GM21825 (cell line): ENCODE measurements at regions not wholly inside any gene's neighbourhood (a gene's known extent, or its start where the extent isn't known, plus 50 kb on each side); places are given as distances from the start of the nearest gene placed in this dataset.
"Not testable (repeated sequence)": the region's sequence is repeated elsewhere in the genome, so short reads cannot be mapped to it uniquely, and the experiment has no call there.

Experiments
- ATAC-seq: cut with Tn5 transposase; IDR thresholded peaks from one replicate; pipeline ENCODE4 v1.9.1; 2021; ENCODE audit warnings: mild to moderate bottlenecking, moderate library complexity; ENCODE audit not compliant: unreplicated experiment

DNA sequence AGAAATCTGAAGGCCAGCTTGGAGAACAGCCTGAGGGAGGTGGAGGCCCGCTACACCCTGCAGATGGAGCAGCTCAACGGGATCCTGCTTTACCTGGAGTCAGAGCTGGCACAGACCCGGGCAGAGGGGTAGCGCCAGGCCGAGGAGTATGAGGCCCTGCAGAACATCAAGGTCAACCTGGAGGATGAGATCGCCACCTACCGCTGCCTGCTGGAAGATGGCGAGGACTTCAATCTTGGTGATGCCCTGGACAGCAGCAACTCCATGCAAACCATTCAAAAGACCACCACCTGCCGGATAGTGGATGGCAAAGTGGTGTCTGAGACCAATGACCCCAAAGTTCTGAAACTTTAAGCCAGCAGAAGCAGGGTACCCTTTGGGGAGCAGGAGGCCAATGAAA lies 318.4 kb downstream of the ZFHX3 start:
- ATAC-seq, result not testable (repeated sequence)

DNA sequence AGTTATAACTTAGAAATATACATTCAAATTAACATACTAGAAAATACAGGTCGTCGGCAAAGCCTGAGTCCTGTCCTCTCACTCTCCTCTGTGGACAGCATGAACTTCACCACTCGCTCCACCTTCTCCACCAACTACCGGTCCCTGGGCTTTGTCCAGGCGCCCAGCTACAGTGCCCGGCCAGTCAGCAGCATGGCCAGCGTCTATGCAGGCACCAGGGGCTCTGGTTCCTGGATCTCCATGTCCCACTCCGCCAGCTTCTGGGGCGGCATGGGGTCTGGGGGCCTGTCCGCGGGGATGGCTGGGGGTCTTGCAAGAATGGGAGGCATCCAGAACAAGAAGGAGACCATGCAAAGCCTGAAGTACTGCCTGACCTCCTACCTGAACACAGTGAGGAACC lies 319.4 kb downstream of the ZFHX3 start:
- no peak for ATAC-seq

DNA sequence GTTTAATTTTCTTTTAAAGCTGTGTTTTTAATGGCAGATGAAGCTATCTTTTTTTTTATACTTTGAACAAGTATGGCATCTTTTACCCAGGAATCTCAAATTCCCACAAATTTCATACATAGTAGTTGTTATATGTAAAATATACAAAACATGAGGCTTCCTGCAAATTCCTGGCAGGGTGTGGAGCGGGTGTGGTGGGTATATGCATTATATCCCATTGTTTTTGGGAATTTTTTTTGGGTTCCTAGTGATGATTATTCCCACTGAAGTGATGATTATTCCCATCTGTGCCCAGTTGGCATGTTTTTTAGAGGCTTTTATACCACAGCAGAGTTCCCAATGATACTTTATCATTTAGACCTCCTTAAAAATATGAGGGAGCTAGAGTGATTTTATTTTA lies 320.4 kb downstream of the ZFHX3 start:
- no peak for ATAC-seq

DNA sequence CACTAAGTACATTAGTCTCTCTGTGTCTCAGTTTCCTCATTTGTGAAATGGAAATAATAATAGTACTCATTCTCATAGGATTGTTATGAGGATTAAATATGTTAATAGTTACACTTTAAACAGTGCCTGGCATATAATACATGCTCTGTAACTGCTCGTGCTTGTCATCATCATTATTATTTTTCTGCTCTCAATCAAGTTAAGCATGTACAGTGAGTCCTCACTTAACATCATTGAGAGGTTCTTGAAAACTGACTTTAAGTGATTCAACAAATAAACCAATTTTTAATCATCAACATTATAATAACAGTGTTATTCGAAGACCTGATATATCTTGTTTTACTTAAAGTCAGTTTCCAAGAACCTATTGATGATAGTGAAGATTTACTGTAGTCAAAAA lies 322.3 kb downstream of the ZFHX3 start:
- ATAC-seq, result no peak

DNA sequence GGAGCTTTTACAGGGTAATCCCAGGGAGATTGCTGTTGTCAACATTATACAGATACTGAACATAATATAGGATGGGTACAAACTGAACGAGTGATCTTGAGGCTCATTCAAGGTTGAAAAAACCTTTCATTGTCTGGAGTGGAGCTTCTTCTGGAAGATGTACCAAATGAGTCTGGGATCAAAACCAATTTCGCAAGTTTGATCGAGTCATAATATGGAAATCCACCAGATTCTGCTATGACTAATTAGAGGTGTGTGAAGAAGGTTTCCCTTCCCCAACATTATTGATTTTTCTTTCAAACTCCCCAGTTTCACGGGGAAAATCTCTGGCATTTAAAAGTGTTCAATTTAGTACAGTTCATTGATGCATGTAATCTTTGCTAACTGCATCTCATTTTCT lies 324.1 kb downstream of the ZFHX3 start:
- ATAC-seq, result no peak

DNA sequence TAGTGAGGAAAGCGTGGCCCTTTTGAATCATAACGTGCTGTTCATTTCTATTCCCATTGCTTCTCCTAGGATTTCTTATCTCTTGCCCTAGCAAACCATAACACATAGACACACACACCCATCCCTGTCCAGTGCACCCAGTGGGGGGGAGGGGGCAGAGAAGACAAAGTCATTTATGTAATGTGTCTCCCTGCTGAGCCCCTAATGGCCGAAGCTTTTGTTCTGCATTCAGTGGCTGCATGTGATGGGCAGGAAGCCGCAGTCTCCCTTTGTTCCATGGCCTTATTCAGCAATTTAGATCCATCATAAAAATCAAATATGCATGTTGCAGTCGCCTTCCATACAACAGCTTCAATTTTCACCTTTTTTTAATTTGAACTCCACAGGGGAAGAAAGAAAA lies 325.4 kb downstream of the ZFHX3 start:
- ATAC-seq, result no peak

DNA sequence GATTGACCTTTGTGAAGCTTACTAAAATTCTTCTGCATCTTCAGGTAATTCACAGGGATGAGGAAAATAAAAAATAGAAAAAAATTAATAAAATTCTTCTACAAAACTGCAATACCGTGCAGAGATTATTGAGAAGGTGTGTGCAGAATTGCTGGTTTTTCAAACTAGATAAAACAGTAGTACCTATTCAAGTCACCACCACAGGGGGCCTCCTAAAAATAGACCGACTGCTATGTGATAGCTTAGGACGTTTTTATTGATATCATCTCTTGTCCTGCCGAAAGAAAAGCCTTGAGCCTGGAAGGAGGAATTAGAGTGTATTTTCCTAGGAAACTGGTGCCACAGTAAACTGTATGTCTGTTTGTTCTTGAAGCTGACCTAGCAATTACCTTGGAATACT lies 325.9 kb downstream of the ZFHX3 start:
- ATAC-seq, result no peak

DNA sequence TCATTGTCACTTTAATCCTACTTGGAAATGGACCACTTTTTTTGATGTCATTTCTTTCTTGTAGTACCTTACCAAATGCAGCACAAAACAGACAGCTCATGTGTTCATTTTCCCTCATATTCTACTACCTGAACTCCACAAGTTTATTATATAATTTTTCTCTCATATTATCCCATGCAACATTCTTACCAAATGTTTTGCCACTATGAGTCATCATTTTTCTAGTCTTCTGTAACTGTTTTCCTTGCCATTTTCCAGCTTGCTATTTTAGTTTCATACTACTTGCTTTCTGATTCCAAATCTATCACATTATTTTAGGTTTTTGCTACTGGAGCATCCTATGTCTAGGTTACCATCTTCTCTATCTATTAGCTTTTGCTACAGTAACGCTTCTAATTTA lies 332.7 kb downstream of the ZFHX3 start:
- ATAC-seq, result no peak

DNA sequence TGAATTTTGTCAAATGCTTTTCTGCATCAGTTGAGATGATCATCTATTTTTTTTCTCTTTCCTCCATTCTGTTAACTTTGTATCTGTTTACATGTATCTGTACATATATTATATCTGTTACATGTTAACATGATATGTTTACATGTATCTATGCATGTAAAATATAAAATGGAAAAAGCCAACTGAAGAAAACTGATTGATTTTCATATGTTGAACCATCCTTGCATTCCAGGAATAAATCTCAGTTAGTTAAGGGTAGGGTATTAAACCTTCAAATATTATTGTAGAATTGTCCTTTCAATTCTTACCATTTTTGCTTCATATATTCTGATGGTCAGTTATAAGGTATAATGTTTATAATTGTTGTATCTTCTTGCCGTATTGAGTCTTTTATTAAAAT lies 336.1 kb downstream of the ZFHX3 start:
- no peak for ATAC-seq

DNA sequence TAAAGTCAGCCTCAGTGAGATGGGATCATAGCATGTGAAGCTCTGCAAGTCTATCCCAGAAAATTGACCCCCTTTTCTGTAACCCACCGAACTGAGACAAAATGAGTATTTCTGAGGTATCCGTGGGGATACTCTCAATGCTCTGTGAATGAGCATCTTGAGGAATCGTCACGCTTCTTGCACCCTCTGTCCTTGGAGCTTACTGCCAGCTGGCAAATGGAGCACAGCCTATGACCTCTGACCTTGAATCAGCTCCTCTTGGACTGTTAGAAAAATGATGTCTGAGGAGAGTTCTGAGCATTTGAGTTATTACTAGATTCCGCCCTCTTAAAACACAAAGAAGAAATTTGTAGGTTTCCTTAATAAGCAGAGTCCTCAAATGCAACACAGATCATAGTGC lies 342.1 kb downstream of the ZFHX3 start:
- no peak for ATAC-seq

DNA sequence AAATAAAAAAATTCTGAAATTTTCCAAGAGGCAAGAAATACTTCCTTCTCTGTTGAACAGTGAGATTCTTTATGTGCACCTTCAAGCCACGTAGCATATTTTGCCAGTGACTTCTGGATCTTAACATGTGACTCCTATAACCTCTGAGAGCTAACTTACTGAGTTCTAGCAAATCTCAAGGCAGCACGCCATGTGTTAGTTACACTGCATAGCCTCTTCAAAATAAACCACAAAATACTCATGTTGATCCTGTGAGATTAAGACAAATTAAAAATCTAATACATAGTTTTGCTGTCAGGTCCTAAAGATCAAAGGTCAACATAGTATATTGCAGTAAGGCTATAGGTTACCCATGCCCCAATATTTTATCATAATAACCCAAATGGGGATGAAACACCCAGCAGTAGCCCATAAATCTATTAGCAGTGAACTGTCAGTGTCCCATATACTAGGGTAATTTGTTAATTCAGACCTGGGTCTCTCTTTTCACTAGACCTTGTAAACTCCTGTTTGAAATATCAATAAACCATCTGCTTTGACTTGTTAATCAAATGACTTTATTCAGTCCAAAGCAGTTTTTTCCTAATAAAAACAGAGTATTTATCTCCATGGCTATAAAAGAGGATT lies 343.1 kb downstream of the ZFHX3 start:
- no peak for ATAC-seq

DNA sequence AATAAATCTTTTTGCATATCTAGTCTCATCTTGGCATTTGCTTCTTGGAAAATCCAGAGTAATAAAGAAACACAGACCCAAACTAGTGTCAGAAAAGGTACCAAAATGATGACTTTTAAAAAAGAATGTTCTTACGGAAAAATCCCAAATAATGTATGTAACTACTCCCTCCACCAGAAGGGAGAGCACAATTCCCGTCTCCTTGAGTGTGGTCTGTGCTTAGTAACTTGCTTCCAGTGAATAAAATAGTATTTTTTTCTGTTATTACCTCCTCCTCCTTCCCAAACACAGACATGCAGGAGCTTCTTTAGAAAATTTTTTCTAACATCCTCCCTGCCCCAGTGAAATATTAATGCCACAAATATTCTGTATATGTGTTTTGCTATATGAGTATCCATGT lies 358.1 kb downstream of the ZFHX3 start:
- ATAC-seq, result no peak

DNA sequence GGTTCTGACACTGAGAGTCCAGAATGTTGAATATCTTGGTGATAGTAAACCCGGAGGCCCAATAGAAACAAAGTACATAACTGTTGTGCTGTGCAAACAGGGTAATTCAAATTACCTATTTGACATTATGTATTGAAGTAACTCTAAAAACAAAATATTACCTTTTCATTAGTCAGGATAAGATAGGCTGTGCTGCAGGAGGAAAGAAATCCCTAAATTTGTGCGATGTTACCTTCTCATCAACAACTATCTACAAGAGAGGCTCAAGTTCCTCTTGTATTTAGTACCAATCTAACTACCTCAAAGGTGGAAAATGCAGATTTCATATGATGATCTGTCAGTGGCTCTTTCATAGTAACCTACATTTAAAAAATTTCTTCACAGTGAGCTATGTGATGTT lies 367.2 kb downstream of the ZFHX3 start:
- ATAC-seq, result no peak

DNA sequence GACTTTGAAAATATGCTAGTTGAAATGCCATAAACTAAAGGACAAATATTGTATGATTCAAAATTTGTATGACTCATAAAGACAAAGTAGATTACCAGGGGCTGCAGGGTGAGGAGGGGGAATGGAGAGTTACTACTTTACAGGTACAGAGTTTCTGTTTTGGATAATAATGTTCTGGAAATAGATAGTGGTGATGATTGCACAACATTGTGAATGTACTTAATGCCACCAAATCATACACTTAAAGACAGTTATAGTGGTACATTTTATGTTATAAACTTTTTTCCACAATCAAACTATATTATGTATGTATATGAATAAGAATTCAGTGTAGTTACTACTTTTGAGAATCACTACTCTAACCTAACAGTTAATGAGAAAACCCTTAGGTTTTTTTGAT lies 368.1 kb downstream of the ZFHX3 start:
- ATAC-seq, result no peak

DNA sequence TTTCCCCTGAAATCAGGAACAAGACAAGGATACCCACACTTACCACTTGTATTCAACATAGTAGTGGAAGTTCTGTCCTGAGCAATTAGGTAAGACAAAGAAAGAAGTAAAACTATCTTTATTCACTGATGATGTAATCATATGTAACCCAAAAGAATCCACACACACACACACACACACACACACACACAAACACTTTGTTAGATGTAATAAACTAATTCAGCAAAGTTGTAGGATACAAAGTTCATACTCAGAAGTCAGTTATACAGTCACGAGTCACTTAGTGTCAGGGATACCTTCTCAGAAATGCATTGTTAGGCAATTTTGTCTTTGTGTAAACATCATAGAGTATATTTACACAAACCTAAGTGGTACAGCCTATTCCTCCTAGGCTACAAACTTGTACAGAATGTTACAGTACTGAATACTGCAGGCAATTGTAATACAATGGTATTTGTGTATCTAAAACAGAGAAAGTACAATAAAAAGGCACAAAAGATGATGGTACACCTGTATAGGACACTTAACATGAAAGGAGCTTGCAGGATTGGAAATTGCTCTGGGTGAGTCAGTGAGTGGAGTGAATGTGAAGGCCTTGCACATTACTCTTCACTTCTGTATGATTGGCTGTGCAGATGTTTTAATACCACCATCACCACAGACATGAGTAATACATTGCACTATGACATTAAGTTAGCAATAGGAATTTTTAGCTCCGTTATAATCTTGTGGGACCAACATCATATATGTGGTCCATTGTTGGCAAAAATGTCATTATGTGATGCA lies 370.1 kb downstream of the ZFHX3 start:
- ATAC-seq, result no peak

DNA sequence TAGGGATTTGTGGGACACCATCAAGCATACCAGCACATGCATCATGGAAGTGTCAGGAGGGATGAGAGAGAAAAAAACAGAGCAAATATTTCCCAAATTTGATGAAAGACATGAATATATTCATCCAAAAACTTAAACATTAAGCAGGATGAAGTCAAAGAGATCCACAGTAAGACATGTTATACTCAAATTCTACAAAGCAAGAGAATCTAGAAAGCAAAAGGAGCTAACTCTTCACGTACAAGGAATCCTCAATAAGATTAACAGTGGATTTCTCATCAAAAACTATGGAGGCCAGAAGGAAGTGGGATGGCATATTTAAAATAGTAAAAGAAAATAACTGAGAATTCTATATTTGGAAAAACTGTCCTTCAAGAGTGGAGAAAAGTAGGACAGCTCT lies 374.8 kb downstream of the ZFHX3 start:
- no peak for ATAC-seq

DNA sequence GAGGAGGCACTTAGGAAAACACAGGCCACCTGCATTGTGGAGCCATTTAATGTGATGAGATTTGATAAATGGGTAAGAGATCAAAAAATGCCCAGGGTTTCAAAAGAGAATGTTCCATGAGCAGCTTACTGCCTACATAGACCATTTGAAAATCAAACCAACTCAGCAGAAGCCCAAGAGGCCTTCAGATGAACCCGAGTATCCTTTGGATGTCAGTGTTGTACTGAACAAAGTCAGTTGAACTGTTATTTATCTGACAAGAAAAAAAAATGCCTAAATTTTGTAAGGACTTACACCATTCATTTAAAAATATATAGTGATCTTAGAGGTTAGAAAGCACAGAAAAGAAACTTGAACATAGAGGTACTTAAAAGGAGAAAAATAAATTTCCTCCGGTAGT lies 381.7 kb downstream of the ZFHX3 start:
- ATAC-seq, result no peak

DNA sequence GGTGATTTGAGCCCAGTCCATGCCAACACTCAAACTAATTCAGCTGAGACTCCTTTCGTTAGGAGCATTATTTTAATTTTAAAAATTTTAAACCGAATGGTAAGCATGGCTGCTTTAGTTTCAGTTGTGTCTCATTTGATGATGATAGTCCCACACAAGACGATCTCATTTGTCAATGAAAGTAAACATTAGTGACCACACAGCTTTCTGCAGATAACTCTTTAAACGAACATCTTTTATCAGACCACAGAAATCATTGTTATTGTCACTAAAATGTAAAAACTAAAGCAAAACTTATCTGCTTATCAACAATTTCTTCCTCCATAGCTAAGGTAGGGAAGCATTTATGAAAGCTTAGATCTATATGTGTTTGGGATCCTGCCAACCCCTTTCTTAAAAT lies 382.2 kb downstream of the ZFHX3 start:
- ATAC-seq, result no peak

DNA sequence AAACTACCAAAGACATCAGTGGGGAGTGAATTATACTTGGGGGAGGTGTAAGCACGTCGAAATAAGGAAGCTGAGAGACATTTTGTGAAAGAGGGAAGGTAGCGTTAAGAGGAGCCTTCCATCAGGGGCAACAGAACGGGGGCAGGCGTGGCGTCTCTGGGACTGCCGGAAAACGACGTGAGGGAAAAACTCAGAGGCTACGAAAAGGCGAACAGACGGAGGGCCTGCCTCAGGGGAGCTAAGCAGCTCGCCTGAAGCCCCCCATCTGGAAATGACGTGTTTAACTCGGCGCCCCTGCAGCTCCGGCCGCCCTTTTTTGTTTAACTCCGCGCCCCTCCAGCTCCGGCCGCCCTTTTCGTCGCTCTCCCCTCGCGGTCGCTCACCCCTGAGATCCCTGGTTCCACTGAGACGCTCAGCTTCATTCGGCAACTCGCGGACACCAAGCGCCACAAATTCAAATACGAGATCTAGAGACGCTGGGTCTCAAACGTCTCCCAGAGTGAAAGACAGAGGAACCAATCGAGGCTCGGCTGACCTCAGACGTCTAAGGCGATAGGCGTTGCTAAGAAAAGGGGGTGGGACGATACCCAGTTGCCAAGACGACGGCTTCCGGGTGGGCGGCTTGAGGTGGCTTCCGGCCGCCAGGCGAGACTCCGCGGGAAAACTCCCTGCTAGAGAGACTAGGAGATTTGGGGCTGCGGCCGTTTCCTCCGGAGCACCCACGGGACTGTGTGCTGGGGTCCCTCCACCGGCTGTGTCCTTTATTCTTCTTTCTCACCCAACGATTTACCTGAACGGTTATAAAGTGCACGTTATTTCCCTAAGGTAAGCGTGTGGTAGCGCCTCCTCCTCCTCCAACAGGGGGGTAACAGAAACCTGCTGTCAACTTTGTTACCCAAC lies 383.2 kb downstream of the ZFHX3 start:
- peak; percentile 99 for ATAC-seq

DNA sequence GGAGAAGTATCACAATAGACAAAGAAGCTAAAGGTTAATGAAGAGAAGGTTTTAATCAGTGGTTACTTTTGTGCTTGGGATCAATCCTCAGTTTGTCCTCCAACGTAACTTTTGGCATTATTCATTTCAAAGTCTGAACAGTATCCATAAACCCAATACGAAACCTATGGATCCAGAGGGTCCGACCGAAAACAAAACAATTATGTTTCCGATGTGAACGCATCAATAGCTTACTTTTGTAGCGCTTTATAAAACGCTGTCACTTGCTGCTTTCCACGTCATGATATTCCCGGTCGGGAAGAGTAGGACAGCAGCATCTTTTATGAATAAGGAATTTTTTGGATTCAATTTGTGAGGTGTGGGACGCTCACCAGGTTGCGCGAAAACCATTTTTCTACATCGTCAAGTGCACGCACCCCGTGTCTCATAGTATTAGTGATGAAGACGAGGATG lies 383.8 kb downstream of the ZFHX3 start:
- ATAC-seq, result no peak

DNA sequence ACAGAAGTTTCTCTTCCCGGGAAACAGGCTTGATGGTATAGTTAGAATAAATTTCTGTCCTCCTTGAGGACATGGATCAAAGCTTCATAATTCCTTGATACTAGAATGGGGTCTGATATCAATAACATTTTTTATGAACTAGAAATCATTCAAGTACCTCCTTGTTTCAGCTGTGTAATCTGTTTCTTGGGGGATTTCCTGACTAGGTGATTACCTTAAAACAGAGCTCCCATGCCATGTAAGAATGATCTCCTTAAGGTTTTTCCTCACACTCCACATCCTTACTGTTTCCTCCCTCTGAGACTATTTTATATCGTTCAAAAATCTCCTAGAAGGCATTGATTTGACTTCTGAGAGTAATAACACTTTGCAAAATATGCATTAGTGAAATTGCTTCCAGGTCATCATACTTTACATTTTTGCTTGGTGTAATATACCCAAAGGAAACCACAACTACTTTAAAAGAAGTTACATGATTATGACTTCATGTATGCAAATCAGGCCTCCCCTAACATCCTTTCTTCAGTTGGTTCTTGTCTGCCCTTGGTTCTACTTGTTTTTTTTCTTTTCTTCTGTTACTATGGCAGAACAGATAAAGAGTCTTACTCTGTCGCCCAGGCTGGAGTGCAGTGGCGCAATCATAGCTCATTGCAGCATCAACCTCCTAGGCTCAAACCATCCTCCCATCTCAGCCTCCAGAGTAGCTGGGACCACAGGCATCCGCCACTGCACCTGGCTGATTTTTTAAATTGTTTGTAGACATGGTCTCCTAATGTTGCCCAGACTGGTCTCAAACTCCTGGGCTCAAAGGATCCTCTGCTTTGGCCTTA lies 388.8 kb downstream of the ZFHX3 start:
- no peak for ATAC-seq
